ENCODE measurements at regions not wholly inside any gene's neighbourhood (a gene's known extent, or its start where the extent isn't known, plus 50 kb on each side); places are given as distances from the start of the nearest gene placed in this dataset.

- no peak for DNase-seq (ENCODE audit: low spot score)
- TF ChIP-seq, protein P1, sequence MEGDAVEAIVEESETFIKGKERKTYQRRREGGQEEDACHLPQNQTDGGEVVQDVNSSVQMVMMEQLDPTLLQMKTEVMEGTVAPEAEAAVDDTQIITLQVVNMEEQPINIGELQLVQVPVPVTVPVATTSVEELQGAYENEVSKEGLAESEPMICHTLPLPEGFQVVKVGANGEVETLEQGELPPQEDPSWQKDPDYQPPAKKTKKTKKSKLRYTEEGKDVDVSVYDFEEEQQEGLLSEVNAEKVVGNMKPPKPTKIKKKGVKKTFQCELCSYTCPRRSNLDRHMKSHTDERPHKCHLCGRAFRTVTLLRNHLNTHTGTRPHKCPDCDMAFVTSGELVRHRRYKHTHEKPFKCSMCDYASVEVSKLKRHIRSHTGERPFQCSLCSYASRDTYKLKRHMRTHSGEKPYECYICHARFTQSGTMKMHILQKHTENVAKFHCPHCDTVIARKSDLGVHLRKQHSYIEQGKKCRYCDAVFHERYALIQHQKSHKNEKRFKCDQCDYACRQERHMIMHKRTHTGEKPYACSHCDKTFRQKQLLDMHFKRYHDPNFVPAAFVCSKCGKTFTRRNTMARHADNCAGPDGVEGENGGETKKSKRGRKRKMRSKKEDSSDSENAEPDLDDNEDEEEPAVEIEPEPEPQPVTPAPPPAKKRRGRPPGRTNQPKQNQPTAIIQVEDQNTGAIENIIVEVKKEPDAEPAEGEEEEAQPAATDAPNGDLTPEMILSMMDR (IDR thresholded peaks at IDR 0.05; ENCODE audit: extremely low read depth, insufficient read depth, missing control alignments): no peak
- in situ Hi-C loops (cut with MboI; ENCODE audit: low pct_unique_long_range_greater_than_20kb, low sequenced_read_pairs, unreplicated experiment): no loop called here
Observed at GRCh38 chr1:59126366-59126765, 170.5 kb upstream of the FGGY start.

DNA sequence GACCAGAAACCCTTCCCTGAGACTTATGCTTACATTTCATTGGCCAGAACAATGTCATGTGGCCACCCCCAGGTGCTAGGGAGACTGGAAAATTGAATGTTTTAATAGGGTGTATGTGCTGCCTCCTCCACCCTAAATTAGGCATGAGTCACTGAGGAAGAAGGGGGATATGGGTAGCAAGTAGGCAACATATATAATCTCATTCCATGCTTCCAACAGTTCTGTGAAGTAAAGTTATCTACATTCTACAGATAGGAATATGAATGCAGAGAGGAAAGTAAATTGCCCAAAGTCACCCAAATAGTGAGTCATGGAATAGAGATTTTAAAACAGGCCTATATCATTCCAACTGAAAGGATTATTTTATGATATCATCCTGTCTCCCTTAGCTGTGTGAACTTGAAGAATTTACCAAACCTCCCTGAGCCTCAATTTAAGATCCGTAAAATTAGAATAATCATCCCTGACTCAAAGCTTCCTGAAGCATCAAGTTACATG lies 168.6 kb upstream of the FGGY start:
- in situ Hi-C loops (cut with MboI; ENCODE audit: low pct_unique_long_range_greater_than_20kb, low sequenced_read_pairs, unreplicated experiment): no loop called here
- TF ChIP-seq, protein P1 (IDR thresholded peaks at IDR 0.05; ENCODE audit: extremely low read depth, insufficient read depth, missing control alignments): no peak
- no peak for DNase-seq (ENCODE audit: low spot score)

DNA sequence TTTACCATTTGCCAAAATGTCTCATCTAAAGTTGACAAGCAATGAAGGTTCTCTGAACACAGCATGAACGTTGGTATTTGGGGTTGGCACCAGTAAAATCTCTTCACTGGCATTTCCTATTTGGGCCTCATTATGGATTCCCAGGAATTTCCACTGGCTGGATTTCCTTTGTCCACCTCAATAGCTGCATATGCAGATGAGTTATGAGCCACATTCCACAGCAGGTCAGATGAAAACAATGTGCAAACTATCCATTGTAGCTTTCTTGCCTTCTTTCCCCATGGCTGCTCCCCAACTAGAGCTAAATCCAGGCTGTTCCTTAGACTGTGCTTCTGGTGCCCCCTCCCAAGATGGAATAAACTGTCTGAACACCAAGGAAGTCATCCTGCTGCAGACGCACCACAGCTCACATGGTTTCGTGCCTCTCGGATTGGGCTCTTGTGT lies 168.1 kb upstream of the FGGY start:
- TF ChIP-seq, protein P1 (IDR thresholded peaks at IDR 0.05; ENCODE audit: extremely low read depth, insufficient read depth, missing control alignments): no peak
- DNase-seq (ENCODE audit: low spot score): no peak
- in situ Hi-C loops (cut with MboI; ENCODE audit: low pct_unique_long_range_greater_than_20kb, low sequenced_read_pairs, unreplicated experiment): no loop called here

DNA sequence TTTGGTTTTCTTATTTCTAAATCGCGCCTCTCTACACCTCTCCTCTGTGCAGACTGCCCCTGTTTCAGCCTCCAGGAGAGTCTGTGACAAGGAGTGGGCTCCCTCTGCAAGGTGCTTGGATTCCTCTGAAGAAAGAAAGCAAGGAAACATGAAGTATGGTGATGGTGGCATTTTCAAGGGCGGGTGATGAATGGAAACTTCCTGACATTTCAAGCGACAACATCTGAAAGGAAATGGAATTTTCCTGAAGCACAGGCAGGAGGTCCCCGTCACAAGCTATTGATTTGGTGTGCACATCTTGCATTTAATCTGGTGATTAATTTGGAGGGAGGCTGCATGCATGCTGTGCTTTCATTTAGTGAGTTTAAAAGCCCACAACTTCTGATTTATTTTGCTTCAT lies 164.6 kb upstream of the FGGY start:
- in situ Hi-C loops (cut with MboI; ENCODE audit: low pct_unique_long_range_greater_than_20kb, low sequenced_read_pairs, unreplicated experiment): no loop called here
- TF ChIP-seq, protein P1 (IDR thresholded peaks at IDR 0.05; ENCODE audit: extremely low read depth, insufficient read depth, missing control alignments): no peak
- no peak for DNase-seq (ENCODE audit: low spot score)

GRCh38 chr1:59133997-59134396 lies 162.9 kb upstream of the FGGY start:
- TF ChIP-seq, protein P1 (IDR thresholded peaks at IDR 0.05; ENCODE audit: extremely low read depth, insufficient read depth, missing control alignments): no peak
- in situ Hi-C loops (cut with MboI; ENCODE audit: low pct_unique_long_range_greater_than_20kb, low sequenced_read_pairs, unreplicated experiment): no loop called here

GRCh38 chr1:59135761-59136255 lies 161.1 kb upstream of the FGGY start:
- DNase-seq (ENCODE audit: low spot score): no peak
- TF ChIP-seq, protein P1 (IDR thresholded peaks at IDR 0.05; ENCODE audit: extremely low read depth, insufficient read depth, missing control alignments): no peak
- in situ Hi-C loops (cut with MboI; ENCODE audit: low pct_unique_long_range_greater_than_20kb, low sequenced_read_pairs, unreplicated experiment): no loop called here

More at GRCh38 chr1:59133997-59134396, 162.9 kb upstream of the FGGY start:
- no peak for DNase-seq (ENCODE audit: low spot score)
